Mammary epithelial cell (primary cell): ENCODE measurements at regions not wholly inside any gene's neighbourhood (a gene's known extent, or its start where the extent isn't known, plus 50 kb on each side); places are given as distances from the start of the nearest gene placed in this dataset.

Experiments
- EZH2 ChIP-seq: IDR thresholded peaks from 2 replicates; pipeline ENCODE4 v1.6.1; 2012; ENCODE audit warnings: low read length, inconsistent platforms, borderline replicate concordance
- TF ChIP-seq, protein P1 (sequence below), 2 donors: IDR thresholded peaks in 1 of 2; conservative IDR thresholded peaks in 1 of 2; 2 replicates each; pipeline ENCODE4 v1.5.1; 2011 to 2012; ENCODE audit warnings: inconsistent platforms in 2 of 2, low read length in 2 of 2, mild to moderate bottlenecking in 2 of 2, control low read depth in 1 of 2, low read depth in 1 of 2; ENCODE audit not compliant: insufficient read depth in 1 of 2; ENCODE audit errors: extremely low read depth in 1 of 2

DNA sequence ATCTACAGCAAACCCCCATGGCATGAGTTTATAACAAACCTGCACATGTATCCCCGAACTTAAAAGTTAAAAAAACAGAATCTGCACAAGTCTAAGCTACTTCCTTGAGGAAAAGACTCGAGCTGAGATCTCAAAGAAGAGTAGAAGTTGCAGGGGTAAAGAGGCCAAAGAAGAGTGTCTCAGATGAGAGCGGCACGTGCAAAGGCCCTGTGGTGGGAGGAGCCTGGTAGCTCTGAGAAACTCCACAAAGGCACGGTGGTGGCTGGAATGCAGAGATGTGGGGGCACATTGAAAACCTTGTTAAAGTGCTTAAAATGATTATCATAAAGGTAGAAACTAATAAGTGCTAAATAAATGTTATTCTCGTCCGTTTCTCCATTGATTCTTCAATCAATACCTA is 103.2 kb upstream of the GRK3 start:
- TF ChIP-seq, protein P1, sequence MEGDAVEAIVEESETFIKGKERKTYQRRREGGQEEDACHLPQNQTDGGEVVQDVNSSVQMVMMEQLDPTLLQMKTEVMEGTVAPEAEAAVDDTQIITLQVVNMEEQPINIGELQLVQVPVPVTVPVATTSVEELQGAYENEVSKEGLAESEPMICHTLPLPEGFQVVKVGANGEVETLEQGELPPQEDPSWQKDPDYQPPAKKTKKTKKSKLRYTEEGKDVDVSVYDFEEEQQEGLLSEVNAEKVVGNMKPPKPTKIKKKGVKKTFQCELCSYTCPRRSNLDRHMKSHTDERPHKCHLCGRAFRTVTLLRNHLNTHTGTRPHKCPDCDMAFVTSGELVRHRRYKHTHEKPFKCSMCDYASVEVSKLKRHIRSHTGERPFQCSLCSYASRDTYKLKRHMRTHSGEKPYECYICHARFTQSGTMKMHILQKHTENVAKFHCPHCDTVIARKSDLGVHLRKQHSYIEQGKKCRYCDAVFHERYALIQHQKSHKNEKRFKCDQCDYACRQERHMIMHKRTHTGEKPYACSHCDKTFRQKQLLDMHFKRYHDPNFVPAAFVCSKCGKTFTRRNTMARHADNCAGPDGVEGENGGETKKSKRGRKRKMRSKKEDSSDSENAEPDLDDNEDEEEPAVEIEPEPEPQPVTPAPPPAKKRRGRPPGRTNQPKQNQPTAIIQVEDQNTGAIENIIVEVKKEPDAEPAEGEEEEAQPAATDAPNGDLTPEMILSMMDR (conservative IDR thresholded peaks at IDR 0.05 in 1 of 2, IDR thresholded peaks at IDR 0.05 in 1 of 2; ENCODE audit: extremely low read depth in 1 of 2, insufficient read depth in 1 of 2, low read depth in 1 of 2, low read length in 2 of 2) = no peak
- no peak for TF ChIP-seq EZH2
